GM18873 (cell line): ENCODE measurements at regions not wholly inside any gene's neighbourhood (a gene's known extent, or its start where the extent isn't known, plus 50 kb on each side); places are given as distances from the start of the nearest gene placed in this dataset.
"Not testable (repeated sequence)": the region's sequence is repeated elsewhere in the genome, so short reads cannot be mapped to it uniquely, and the experiment has no call there.

ENCODE experiments used
- ATAC-seq: cut with Tn5 transposase; IDR thresholded peaks from one replicate; pipeline ENCODE4 v1.9.1; 2021; ENCODE audit warnings: mild to moderate bottlenecking, moderate library complexity, moderate number of reproducible peaks; ENCODE audit not compliant: unreplicated experiment, low FRiP score

GRCh38 chr2:7655629-7656028 lies 738.4 kb downstream of the RNF144A start:
- no peak for ATAC-seq

GRCh38 chr2:7657526-7657925 lies 740.3 kb downstream of the RNF144A start:
- ATAC-seq = not testable (repeated sequence)

GRCh38 chr2:7658486-7658885 lies 741.3 kb downstream of the RNF144A start:
- ATAC-seq = no peak

- no peak for ATAC-seq
Measured at GRCh38 chr2:7660816-7661215, 743.6 kb downstream of the RNF144A start.

GRCh38 chr2:7661502-7661901 lies 744.3 kb downstream of the RNF144A start:
- ATAC-seq = no peak

GRCh38 chr2:7665880-7666279 lies 748.7 kb downstream of the RNF144A start:
- no peak for ATAC-seq

GRCh38 chr2:7666596-7667259 lies 749.5 kb downstream of the RNF144A start:
- ATAC-seq = no peak

- no peak for ATAC-seq
Measured at GRCh38 chr2:7667260-7667757, 750.1 kb downstream of the RNF144A start.

GRCh38 chr2:7670905-7671641 lies 753.9 kb downstream of the RNF144A start:
- ATAC-seq = no peak

GRCh38 chr2:7672027-7672684 lies 754.9 kb downstream of the RNF144A start:
- ATAC-seq = no peak

- no peak for ATAC-seq
Measured at GRCh38 chr2:7672685-7673071, 755.5 kb downstream of the RNF144A start.

GRCh38 chr2:7673101-7673500 lies 755.9 kb downstream of the RNF144A start:
- ATAC-seq = no peak

GRCh38 chr2:7673853-7674252 lies 756.6 kb downstream of the RNF144A start:
- no peak for ATAC-seq

- ATAC-seq = no peak
Measured at GRCh38 chr2:7674606-7675005, 757.4 kb downstream of the RNF144A start.

GRCh38 chr2:7676714-7677113 lies 759.5 kb downstream of the RNF144A start:
- ATAC-seq = no peak

- no peak for ATAC-seq
Measured at GRCh38 chr2:7681881-7682461, 764.8 kb downstream of the RNF144A start.

- ATAC-seq = no peak
Measured at GRCh38 chr2:7683196-7683595, 766.0 kb downstream of the RNF144A start.

GRCh38 chr2:7683708-7684107 lies 766.5 kb downstream of the RNF144A start:
- no peak for ATAC-seq

GRCh38 chr2:7685342-7686015 lies 768.3 kb downstream of the RNF144A start:
- no peak for ATAC-seq

GRCh38 chr2:7686016-7686385 lies 768.8 kb downstream of the RNF144A start:
- ATAC-seq = no peak
